Tibial nerve (tissue), 4 donors: ENCODE measurements at regions not wholly inside any gene's neighbourhood (a gene's known extent, or its start where the extent isn't known, plus 50 kb on each side); places are given as distances from the start of the nearest gene placed in this dataset.

Experiments
- DNase-seq, 2 donors: peaks; one replicate each; pipeline ENCODE4 v3.0.0-alpha.2; 2019; ENCODE audit warnings: low spot score in 2 of 2
- H3K27ac ChIP-seq, 4 donors: fragments of 200-600 bp; sonication (generic) in 3 of 4; one replicate each; pipeline ENCODE4 v1.5.1; 2017 to 2019; ENCODE audit warnings: mild to moderate bottlenecking in 1 of 4
- H3K27me3 ChIP-seq, 2 donors: fragments of 200-600 bp; sonication (generic) in 1 of 2; one replicate each; pipeline versions ENCODE4 v1.5.1 to v1.6.0; 2017 to 2019
- H3K36me3 ChIP-seq, 3 donors: fragments of 200-600 bp; sonication (generic); one replicate each; pipeline ENCODE4 v1.5.1; 2018 to 2019
- H3K4me1 ChIP-seq, 4 donors: fragments of 200-600 bp; sonication (generic) in 3 of 4; one replicate each; pipeline ENCODE4 v1.5.1; 2017 to 2019
- H3K4me3 ChIP-seq, 4 donors: fragments of 200-600 bp; sonication (generic) in 3 of 4; one replicate each; pipeline ENCODE4 v1.5.1; 2017 to 2019; ENCODE audit warnings: mild to moderate bottlenecking in 1 of 4, moderate library complexity in 1 of 4
- H3K9me3 ChIP-seq, 4 donors: fragments of 200-600 bp; sonication (generic) in 3 of 4; one replicate each; pipeline ENCODE4 v1.5.1; 2017 to 2019
- EP300 ChIP-seq, 2 donors: sonication (generic); formaldehyde crosslinking; IDR thresholded peaks; one replicate each; pipeline ENCODE4 v1.6.1; 2017; ENCODE audit warnings: antibody characterized with exemption in 2 of 2, mild to moderate bottlenecking in 1 of 2
- POLR2A ChIP-seq, 2 donors: fragments of 450-650 bp; IDR thresholded peaks; one replicate each; pipeline ENCODE4 v1.6.1; 2017; ENCODE audit warnings: antibody characterized with exemption in 2 of 2, mild to moderate bottlenecking in 2 of 2, moderate library complexity in 2 of 2
- WGBS, 2 donors: methylation state at CpG; one replicate each; pipeline ENCODE4 v1.1.5; 2018; 5-methylcytosine and 5-hydroxymethylcytosine counted together
- TF ChIP-seq, protein P1 (sequence below), 5 experiments: fragments of 200-600 bp in 3 of 5; fragments of 450-650 bp in 2 of 5; sonication (generic) in 3 of 5; IDR thresholded peaks; one replicate each; pipeline ENCODE4 v1.5.1; 2016 to 2019; ENCODE audit warnings: antibody characterized with exemption in 5 of 5, mild to moderate bottlenecking in 3 of 5, moderate library complexity in 2 of 5

DNA sequence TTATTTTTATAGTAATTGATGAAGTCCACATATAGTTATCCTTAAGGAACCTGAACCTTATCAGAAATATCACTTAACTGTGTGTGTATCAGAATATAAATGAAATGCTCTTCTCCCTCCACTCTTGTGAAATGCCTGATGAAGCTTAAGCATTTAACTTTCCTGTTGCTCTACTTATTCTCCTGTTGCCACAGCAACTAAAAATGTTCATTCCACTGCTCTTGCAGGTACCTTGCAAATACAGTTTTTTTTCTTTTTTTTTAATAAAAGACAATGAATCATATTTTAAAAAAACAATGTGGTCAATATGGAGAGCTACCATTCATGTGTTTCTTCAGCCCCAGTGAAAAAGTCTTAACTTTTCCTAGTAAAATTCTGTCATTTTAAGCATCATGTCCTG lies 210.3 kb downstream of the RFPL4B start:
- no peak overlapping the region for H3K4me3 ChIP-seq
- DNase-seq: no peak
- H3K36me3 ChIP-seq: no peaks in the 10 kb centered on the region
- no peak overlapping the region for H3K27ac ChIP-seq
- H3K4me1 ChIP-seq: peaks cover 0 to 4% (median 2%) of the 10 kb centered on the region in 4 donors
- TF ChIP-seq POLR2A (IDR thresholded peaks at IDR 0.05): no peak
- no peak for TF ChIP-seq EP300 (IDR thresholded peaks at IDR 0.05)
- TF ChIP-seq, protein P1, sequence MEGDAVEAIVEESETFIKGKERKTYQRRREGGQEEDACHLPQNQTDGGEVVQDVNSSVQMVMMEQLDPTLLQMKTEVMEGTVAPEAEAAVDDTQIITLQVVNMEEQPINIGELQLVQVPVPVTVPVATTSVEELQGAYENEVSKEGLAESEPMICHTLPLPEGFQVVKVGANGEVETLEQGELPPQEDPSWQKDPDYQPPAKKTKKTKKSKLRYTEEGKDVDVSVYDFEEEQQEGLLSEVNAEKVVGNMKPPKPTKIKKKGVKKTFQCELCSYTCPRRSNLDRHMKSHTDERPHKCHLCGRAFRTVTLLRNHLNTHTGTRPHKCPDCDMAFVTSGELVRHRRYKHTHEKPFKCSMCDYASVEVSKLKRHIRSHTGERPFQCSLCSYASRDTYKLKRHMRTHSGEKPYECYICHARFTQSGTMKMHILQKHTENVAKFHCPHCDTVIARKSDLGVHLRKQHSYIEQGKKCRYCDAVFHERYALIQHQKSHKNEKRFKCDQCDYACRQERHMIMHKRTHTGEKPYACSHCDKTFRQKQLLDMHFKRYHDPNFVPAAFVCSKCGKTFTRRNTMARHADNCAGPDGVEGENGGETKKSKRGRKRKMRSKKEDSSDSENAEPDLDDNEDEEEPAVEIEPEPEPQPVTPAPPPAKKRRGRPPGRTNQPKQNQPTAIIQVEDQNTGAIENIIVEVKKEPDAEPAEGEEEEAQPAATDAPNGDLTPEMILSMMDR (IDR thresholded peaks at IDR 0.05): no peak
- peaks cover 0 to 4% (median 0%) of the 10 kb centered on the region in 4 donors for H3K9me3 ChIP-seq
- no peaks in the 10 kb centered on the region for H3K27me3 ChIP-seq

- no peak for DNase-seq
- Histone ChIP-seq H3K4me3 (no peak overlapping the region), H3K27ac (no peak overlapping the region), H3K36me3 (no peaks in the 10 kb centered on the region), H3K4me1 (peaks cover 0 to 10% (median 5%) of the 10 kb centered on the region in 4 donors), H3K27me3 (no peaks in the 10 kb centered on the region), H3K9me3 (peaks cover 0 to 4% (median 0%) of the 10 kb centered on the region in 4 donors)
- TF ChIP-seq EP300 (IDR thresholded peaks at IDR 0.05) (no peak), POLR2A (IDR thresholded peaks at IDR 0.05) (no peak)
- TF ChIP-seq, protein P1 (IDR thresholded peaks at IDR 0.05): no peak
These were observed 210.8 kb downstream of the RFPL4B start for GRCh38 chr6:112557961-112558360.

DNA sequence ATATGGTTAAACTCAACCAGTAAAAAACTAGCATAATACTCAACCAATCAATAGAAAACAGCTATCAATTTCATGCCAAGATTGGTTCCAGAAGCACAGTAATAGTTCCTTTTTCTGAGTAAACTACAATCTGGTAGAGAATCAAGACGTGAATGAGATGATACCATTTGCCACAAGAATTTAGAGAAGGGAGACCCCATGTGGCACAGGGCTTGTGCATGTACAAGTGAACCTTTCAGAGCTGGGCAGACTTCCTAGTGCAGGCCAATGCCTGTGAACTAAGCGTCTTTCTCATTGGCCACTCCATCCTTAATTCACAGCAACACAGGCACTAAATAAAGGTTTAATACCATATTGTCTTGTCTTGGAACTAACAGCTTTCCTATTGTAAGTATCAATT lies 213.5 kb downstream of the RFPL4B start:
- Histone ChIP-seq H3K9me3 (no peaks in the 10 kb centered on the region), H3K27ac (no peak overlapping the region), H3K4me3 (no peak overlapping the region), H3K4me1 (peaks cover 0 to 24% (median 10%) of the 10 kb centered on the region in 4 donors), H3K27me3 (no peaks in the 10 kb centered on the region), H3K36me3 (no peaks in the 10 kb centered on the region)
- DNase-seq: no peak
- TF ChIP-seq, protein P1 (IDR thresholded peaks at IDR 0.05): no peak
- no peak for TF ChIP-seq EP300 (IDR thresholded peaks at IDR 0.05)
- TF ChIP-seq POLR2A (IDR thresholded peaks at IDR 0.05): no peak
- WGBS, 2 donors: 75 to 79% methylated on average over 2 of the region's 2 CpGs

- 12 to 19% methylated on average over 7 of the region's 7 CpGs for WGBS, 2 donors
- Histone ChIP-seq H3K4me1 (peaks cover 0 to 24% (median 10%) of the 10 kb centered on the region in 4 donors), H3K27me3 (no peaks in the 10 kb centered on the region), H3K27ac (no peak overlapping the region), H3K36me3 (no peaks in the 10 kb centered on the region), H3K9me3 (no peaks in the 10 kb centered on the region), H3K4me3 (no peak overlapping the region)
- no peak for DNase-seq
- TF ChIP-seq EP300 (IDR thresholded peaks at IDR 0.05) (no peak), POLR2A (IDR thresholded peaks at IDR 0.05) (no peak)
- TF ChIP-seq, protein P1 (IDR thresholded peaks at IDR 0.05): no peak
These were observed 215.4 kb downstream of the RFPL4B start for GRCh38 chr6:112562301-112563231.

- no peak for DNase-seq
- Histone ChIP-seq H3K27me3 (no peaks in the 10 kb centered on the region), H3K4me3 (no peak overlapping the region), H3K36me3 (no peaks in the 10 kb centered on the region), H3K4me1 (peaks cover 0 to 24% (median 10%) of the 10 kb centered on the region in 4 donors), H3K27ac (no peak overlapping the region), H3K9me3 (no peaks in the 10 kb centered on the region)
- TF ChIP-seq POLR2A (IDR thresholded peaks at IDR 0.05) (no peak), EP300 (IDR thresholded peaks at IDR 0.05) (no peak)
- TF ChIP-seq, protein P1 (IDR thresholded peaks at IDR 0.05): no peak
- 28 to 35% methylated on average over 3 of the region's 3 CpGs for WGBS, 2 donors
These were observed 216.2 kb downstream of the RFPL4B start for GRCh38 chr6:112563368-112563767.
